Karpas-422 (cell line): ENCODE measurements at regions not wholly inside any gene's neighbourhood (a gene's known extent, or its start where the extent isn't known, plus 50 kb on each side); places are given as distances from the start of the nearest gene placed in this dataset.
A peak's percentile ranks its signal among the peaks of the same experiment; 100 is the strongest.

ENCODE experiments used
- DNase-seq: peaks from one replicate; pipeline ENCODE4 v3.0.0-alpha.2; 2015
- H2AFZ ChIP-seq: fragments of 200-600 bp; sonication (generic); 2 replicates; pipeline ENCODE4 v1.6.1; 2014; ENCODE audit warnings: antibody characterized with exemption, low read length, mixed read lengths
- H3K27ac ChIP-seq: fragments of 200-600 bp; sonication (generic); 2 replicates; pipeline ENCODE4 v1.5.1; 2014; ENCODE audit warnings: mild to moderate bottlenecking, low read length, moderate library complexity
- H3K27me3 ChIP-seq: fragments of 200-600 bp; sonication (generic); 2 replicates; pipeline ENCODE4 v1.6.1; 2014; ENCODE audit warnings: low read length, mixed read lengths
- H3K36me3 ChIP-seq: fragments of 200-600 bp; sonication (generic); 2 replicates; pipeline ENCODE4 v1.6.1; 2014; ENCODE audit warnings: low read length, mixed read lengths; ENCODE audit not compliant: insufficient read depth
- H3K4me1 ChIP-seq: fragments of 200-600 bp; sonication (generic); 2 replicates; pipeline ENCODE4 v1.6.1; 2014; ENCODE audit warnings: mild to moderate bottlenecking, low read length, mixed read lengths
- H3K4me2 ChIP-seq: fragments of 200-600 bp; sonication (generic); 2 replicates; pipeline ENCODE4 v1.6.1; 2014; ENCODE audit warnings: low read length, low read depth, mild to moderate bottlenecking; ENCODE audit not compliant: poor library complexity, severe bottlenecking
- H3K4me3 ChIP-seq: fragments of 200-600 bp; sonication (generic); 2 replicates; pipeline ENCODE4 v1.5.1; 2014; ENCODE audit warnings: mild to moderate bottlenecking, antibody characterized with exemption, low read length, mixed read lengths
- H3K79me2 ChIP-seq: fragments of 200-600 bp; sonication (generic); 2 replicates; pipeline ENCODE4 v1.6.1; 2014; ENCODE audit warnings: mild to moderate bottlenecking, low read length, mixed read lengths
- H3K9ac ChIP-seq: fragments of 200-600 bp; sonication (generic); 2 replicates; pipeline ENCODE4 v1.6.0; 2014; ENCODE audit warnings: low read length
- H3K9me2 ChIP-seq: fragments of 200-600 bp; sonication (generic), shearing (Covaris generic); replicated peaks from 2 replicates; pipeline ENCODE4 v1.6.0; 2014; ENCODE audit warnings: mild to moderate bottlenecking, low read length, moderate library complexity; ENCODE audit not compliant: insufficient read depth
- H3K9me3 ChIP-seq: fragments of 300-700, 200-600 bp; sonication (generic); 2 replicates; pipeline ENCODE4 v1.6.1; 2014; ENCODE audit warnings: low read length, mixed read lengths
- H4K20me1 ChIP-seq: fragments of 200-600 bp; sonication (generic); 2 replicates; pipeline ENCODE4 v1.6.1; 2014; ENCODE audit warnings: mild to moderate bottlenecking, antibody characterized with exemption, low read length, low read depth; ENCODE audit not compliant: insufficient read depth

DNA sequence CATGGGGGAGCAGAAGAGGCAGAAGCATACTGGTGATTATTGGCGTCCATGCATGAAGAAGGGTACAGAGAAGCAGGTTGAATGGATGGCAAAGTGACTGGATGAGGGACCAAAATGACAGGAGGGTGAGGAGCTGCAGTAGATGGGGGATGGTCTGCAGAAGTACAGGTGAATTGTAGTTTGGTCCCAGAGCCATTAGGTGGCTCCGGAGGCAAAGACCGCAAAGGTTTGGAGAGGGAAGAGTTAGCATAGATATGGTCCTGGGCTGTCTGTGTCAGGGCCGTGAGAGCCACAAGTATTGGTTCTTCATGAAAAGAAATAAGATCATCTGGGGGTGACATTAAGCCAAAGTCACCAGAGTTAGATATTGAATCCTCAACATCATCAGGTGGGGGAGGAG is 59.0 kb upstream of the ZNF726 start:
- no peaks in the 10 kb centered on the region for H3K79me2 ChIP-seq
- H3K36me3 ChIP-seq: no peaks in the 10 kb centered on the region
- no peaks in the 10 kb centered on the region for H3K4me1 ChIP-seq
- no peak overlapping the region for H3K27ac ChIP-seq
- no peak overlapping the region for H3K4me2 ChIP-seq
- H2AFZ ChIP-seq: no peak overlapping the region
- H4K20me1 ChIP-seq: no peaks in the 10 kb centered on the region
- H3K27me3 ChIP-seq: no peaks in the 10 kb centered on the region
- peak; percentile 44 for DNase-seq
- peaks cover 4% of the 10 kb centered on the region; the same call in 1 of the 2 replicates for H3K9me3 ChIP-seq
- H3K9me2 ChIP-seq: no peaks in the 10 kb centered on the region
- H3K9ac ChIP-seq: no peak overlapping the region
- H3K4me3 ChIP-seq: no peak overlapping the region

- Histone ChIP-seq H3K27ac (no peak overlapping the region), H3K79me2 (no peaks in the 10 kb centered on the region), H3K9me2 (no peaks in the 10 kb centered on the region), H3K9me3 (peaks cover 6% of the 10 kb centered on the region; the same call in 1 of the 2 replicates), H3K9ac (no peak overlapping the region), H3K27me3 (no peaks in the 10 kb centered on the region), H3K36me3 (no peaks in the 10 kb centered on the region), H2AFZ (no peak overlapping the region), H3K4me2 (no peak overlapping the region), H3K4me3 (no peak overlapping the region), H3K4me1 (no peaks in the 10 kb centered on the region), H4K20me1 (no peaks in the 10 kb centered on the region)
- no peak for DNase-seq
Measured at GRCh38 chr19:23851966-23852365, 62.7 kb upstream of the ZNF726 start.

- Histone ChIP-seq H3K27ac (no peak overlapping the region), H3K9me3 (peaks cover 37% of the 10 kb centered on the region), H3K4me3 (no peak overlapping the region), H2AFZ (no peak overlapping the region), H3K79me2 (no peaks in the 10 kb centered on the region), H3K9me2 (no peaks in the 10 kb centered on the region), H3K9ac (no peak overlapping the region), H4K20me1 (no peaks in the 10 kb centered on the region), H3K27me3 (no peaks in the 10 kb centered on the region), H3K4me1 (no peaks in the 10 kb centered on the region), H3K4me2 (no peak overlapping the region), H3K36me3 (no peaks in the 10 kb centered on the region)
- no peak for DNase-seq
Measured at GRCh38 chr19:23832717-23833327, 74.1 kb upstream of the ZNF681 start.

- Histone ChIP-seq H3K4me1 (no peaks in the 10 kb centered on the region), H3K27ac (peak overlapping the region; percentile 73)
Measured at GRCh38 chr19:23823952-23824389, 65.3 kb upstream of the ZNF681 start.

GRCh38 chr19:23822735-23823134 is 64.0 kb upstream of the ZNF681 start:
- H3K4me3 ChIP-seq: no peak overlapping the region
- H3K4me2 ChIP-seq: no peak overlapping the region
- no peaks in the 10 kb centered on the region for H4K20me1 ChIP-seq
- H3K27ac ChIP-seq: no peak overlapping the region
- no peaks in the 10 kb centered on the region for H3K79me2 ChIP-seq
- H3K9me3 ChIP-seq: peaks cover 58% of the 10 kb centered on the region
- no peaks in the 10 kb centered on the region for H3K27me3 ChIP-seq
- no peaks in the 10 kb centered on the region for H3K9me2 ChIP-seq
- DNase-seq: no peak
- no peak overlapping the region for H3K9ac ChIP-seq
- H2AFZ ChIP-seq: no peak overlapping the region
- peaks cover 7% of the 10 kb centered on the region; the same call in 1 of the 2 replicates for H3K36me3 ChIP-seq
- no peaks in the 10 kb centered on the region for H3K4me1 ChIP-seq

More at GRCh38 chr19:23823952-23824389, 65.3 kb upstream of the ZNF681 start:
- no peaks in the 10 kb centered on the region for H3K9me2 ChIP-seq
- H4K20me1 ChIP-seq: no peaks in the 10 kb centered on the region
- peaks cover 7% of the 10 kb centered on the region; the same call in 1 of the 2 replicates for H3K36me3 ChIP-seq
- H2AFZ ChIP-seq: no peak overlapping the region
- no peak overlapping the region for H3K9ac ChIP-seq
- peak; percentile 89 for DNase-seq
- no peak overlapping the region for H3K4me3 ChIP-seq
- H3K9me3 ChIP-seq: peaks cover 48% of the 10 kb centered on the region
- H3K27me3 ChIP-seq: no peaks in the 10 kb centered on the region
- H3K4me2 ChIP-seq: no peak overlapping the region
- H3K79me2 ChIP-seq: no peaks in the 10 kb centered on the region

DNA sequence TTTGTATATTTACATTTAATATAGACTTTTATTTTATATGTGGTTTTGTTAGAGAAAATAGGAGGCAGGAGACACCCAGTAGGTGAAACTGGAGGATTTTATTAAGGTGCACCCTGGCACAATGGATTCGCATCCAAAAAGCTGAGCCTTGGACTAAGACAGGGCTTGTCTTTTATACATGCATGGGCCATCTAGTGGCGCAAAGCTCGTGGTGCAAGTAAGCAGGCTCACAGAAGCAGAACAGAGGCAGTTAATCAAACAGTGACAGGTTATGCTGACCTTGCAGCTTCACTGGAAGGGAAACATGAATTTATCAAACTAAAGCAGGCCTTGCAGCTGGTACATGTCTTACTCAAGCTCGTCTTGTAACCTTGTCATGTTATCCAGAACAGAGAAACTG is 58.8 kb upstream of the ZNF681 start:
- Histone ChIP-seq H3K36me3 (peaks cover 20% of the 10 kb centered on the region), H3K9ac (no peak overlapping the region), H3K27me3 (no peaks in the 10 kb centered on the region), H3K9me3 (peaks cover 37% of the 10 kb centered on the region), H3K4me3 (no peak overlapping the region), H4K20me1 (no peaks in the 10 kb centered on the region), H3K4me2 (no peak overlapping the region), H3K4me1 (no peaks in the 10 kb centered on the region), H3K9me2 (no peaks in the 10 kb centered on the region), H3K79me2 (no peaks in the 10 kb centered on the region), H2AFZ (no peak overlapping the region), H3K27ac (no peak overlapping the region)
- peak; percentile 63 for DNase-seq

DNA sequence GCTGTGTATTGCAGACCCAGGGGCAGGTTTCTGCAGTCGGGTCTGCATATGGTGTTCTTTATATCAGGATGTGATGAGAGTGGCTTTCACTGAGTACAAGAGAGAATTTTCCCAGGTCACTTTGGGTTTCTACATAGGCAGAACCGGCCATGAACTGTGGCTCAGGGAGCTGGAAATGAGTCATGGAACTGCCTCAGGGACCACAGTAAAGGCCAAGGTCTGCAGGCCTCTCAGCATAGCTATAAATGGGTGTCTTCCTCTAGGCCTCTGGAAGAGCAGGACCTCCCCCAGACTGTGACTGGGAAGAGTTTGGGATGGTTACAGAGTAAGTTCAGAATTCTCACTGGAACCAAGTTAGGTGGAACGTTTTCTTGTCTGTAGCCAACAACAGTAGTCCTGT is 51.8 kb upstream of the ZNF681 start:
- Histone ChIP-seq H3K9me3 (peaks cover 3% of the 10 kb centered on the region), H3K9ac (no peak overlapping the region), H3K27ac (no peak overlapping the region), H3K4me3 (no peak overlapping the region), H3K79me2 (no peaks in the 10 kb centered on the region), H3K27me3 (no peaks in the 10 kb centered on the region), H3K4me2 (no peak overlapping the region), H2AFZ (no peak overlapping the region), H3K4me1 (no peaks in the 10 kb centered on the region), H3K36me3 (peaks cover 21% of the 10 kb centered on the region), H4K20me1 (no peaks in the 10 kb centered on the region), H3K9me2 (no peaks in the 10 kb centered on the region)
- no peak for DNase-seq
